Activated T-cell treated with anti-CD3 and anti-CD28 coated beads, Interleukin-2, amount 50 U/mL, for 72 hours (primary cell): ENCODE measurements at regions not wholly inside any gene's neighbourhood (a gene's known extent, or its start where the extent isn't known, plus 50 kb on each side); places are given as distances from the start of the nearest gene placed in this dataset.
"Not testable (repeated sequence)": the region's sequence is repeated elsewhere in the genome, so short reads cannot be mapped to it uniquely, and the experiment has no call there.

Experiments
- ATAC-seq, 2 donors: fragments of 150-1000 bp; cut with Tn5 transposase; replicated peaks in 1 of 2; 2 replicates each; pipeline ENCODE4 v1.10.0; 2021; ENCODE audit warnings: moderate library complexity in 2 of 2, mild to moderate bottlenecking in 1 of 2
- DNase-seq, 2 donors: peaks; one replicate each; pipeline ENCODE4 v3.0.0; 2021 to 2022; ENCODE audit warnings: mixed read lengths in 1 of 2
- H3K27ac Mint-ChIP-seq: one replicate; pipeline ENCODE4 v1.8.0; 2022; ENCODE audit warnings: mild to moderate bottlenecking, moderate library complexity, mixed read lengths
- H3K27me3 Mint-ChIP-seq: one replicate; pipeline ENCODE4 v1.8.0; 2022; ENCODE audit warnings: low read depth, mixed read lengths
- H3K36me3 Mint-ChIP-seq, 2 donors: one replicate each; pipeline ENCODE4 v1.8.0; 2022; ENCODE audit warnings: mixed read lengths in 2 of 2, mild to moderate bottlenecking in 1 of 2; ENCODE audit not compliant: insufficient read depth in 2 of 2
- H3K4me1 Mint-ChIP-seq: one replicate; pipeline ENCODE4 v1.8.0; 2022; ENCODE audit warnings: low read depth, mixed read lengths
- H3K4me3 Mint-ChIP-seq, 2 donors: one replicate each; pipeline ENCODE4 v1.8.0; 2022; ENCODE audit warnings: mild to moderate bottlenecking in 2 of 2, mixed read lengths in 2 of 2, moderate library complexity in 2 of 2
- H3K9me3 Mint-ChIP-seq, 2 donors: one replicate each; pipeline ENCODE4 v1.8.0; 2022; ENCODE audit warnings: mixed read lengths in 2 of 2

DNA sequence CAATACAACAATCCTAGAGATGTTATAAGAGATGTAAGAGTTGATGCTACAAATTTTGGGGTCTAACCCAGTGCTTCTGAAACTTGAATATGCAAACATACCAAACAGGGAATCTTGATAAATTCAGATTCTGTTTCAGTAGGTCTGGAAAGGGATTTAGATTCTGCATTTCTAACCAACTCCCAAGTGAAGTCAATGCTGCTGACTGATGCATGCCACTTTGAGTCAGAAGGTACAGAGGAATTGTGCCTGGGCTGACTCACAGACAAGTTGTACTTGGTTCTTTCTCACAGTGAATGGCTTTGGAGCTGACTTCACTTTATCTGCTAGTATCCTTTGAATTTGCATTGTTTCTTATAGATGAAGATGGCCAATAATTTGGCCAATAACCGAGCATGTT is 973.9 kb downstream of the PRIM2 start:
- H3K27ac Mint-ChIP-seq, H3K4me1 Mint-ChIP-seq, DNase-seq, ATAC-seq, H3K27me3 Mint-ChIP-seq, H3K4me3 Mint-ChIP-seq, H3K9me3 Mint-ChIP-seq, H3K36me3 Mint-ChIP-seq: not testable (repeated sequence)

DNA sequence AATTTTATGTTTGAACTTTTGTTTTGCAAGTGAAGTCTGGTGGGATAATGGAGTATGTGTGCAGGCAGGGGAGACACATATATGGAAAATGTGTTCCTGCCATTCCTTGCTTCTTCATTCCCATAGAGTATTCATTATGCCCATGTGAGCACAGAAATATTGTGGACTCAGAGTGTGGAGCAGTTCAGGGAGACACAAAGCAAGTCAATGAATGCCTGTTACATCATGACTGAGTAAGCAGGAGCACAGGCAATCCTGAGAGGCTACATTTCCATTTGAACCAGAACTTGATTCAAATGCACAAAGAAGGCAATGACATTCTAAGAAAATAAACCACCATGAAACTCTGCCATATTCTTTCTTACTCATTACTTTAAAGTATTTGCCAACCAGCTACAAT is 990.5 kb downstream of the PRIM2 start:
- H3K36me3 Mint-ChIP-seq, DNase-seq, H3K4me1 Mint-ChIP-seq, H3K27me3 Mint-ChIP-seq, ATAC-seq, H3K27ac Mint-ChIP-seq, H3K4me3 Mint-ChIP-seq, H3K9me3 Mint-ChIP-seq: not testable (repeated sequence)

DNA sequence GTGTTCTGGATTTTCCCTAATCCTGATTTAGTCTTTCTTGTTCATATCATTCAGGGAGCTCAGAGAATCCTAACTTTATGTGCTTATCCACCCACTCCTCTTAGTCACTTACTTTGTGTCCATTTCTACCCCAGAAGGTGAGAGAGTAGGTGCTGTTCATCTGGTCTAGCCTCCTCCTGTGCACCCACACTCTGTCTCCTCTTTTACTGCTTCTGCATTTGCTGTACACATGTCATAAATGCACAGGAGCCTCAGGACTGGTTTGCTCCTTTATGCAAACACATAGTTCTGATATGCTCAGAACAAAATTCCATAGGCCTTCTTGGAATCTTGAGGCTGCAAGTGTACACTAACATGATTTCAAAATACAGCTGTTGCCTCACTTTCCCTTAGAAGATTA is 1014.7 kb downstream of the PRIM2 start:
- not testable (repeated sequence) for H3K27me3 Mint-ChIP-seq

DNA sequence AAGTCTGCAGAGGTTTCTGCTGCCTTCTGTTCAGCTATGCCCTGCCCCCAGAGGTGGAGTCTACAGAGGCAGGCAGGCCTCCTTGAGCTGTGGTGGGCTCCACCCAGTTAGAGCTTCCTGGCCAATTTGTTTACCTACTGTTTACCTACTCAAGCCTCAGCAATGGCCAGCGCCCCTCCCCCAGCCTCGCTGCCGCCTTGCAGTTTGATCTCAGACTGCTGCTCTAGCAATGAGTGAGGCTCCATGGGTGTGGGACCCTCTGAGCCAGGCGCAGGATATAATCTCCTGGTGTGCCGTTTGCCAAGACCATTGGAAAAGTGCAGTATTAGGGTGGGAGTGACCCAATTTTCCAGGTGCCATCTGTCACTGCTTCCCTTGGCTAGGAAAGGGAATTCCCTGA is 1024.9 kb downstream of the PRIM2 start:
- DNase-seq, H3K4me1 Mint-ChIP-seq, H3K36me3 Mint-ChIP-seq, H3K9me3 Mint-ChIP-seq, H3K27me3 Mint-ChIP-seq, H3K4me3 Mint-ChIP-seq, ATAC-seq, H3K27ac Mint-ChIP-seq: not testable (repeated sequence)

More for the DNA sequence above, 1014.7 kb downstream of the PRIM2 start:
- H3K4me3 Mint-ChIP-seq, H3K27ac Mint-ChIP-seq, ATAC-seq, H3K4me1 Mint-ChIP-seq, H3K9me3 Mint-ChIP-seq, H3K36me3 Mint-ChIP-seq, DNase-seq: not testable (repeated sequence)

DNA sequence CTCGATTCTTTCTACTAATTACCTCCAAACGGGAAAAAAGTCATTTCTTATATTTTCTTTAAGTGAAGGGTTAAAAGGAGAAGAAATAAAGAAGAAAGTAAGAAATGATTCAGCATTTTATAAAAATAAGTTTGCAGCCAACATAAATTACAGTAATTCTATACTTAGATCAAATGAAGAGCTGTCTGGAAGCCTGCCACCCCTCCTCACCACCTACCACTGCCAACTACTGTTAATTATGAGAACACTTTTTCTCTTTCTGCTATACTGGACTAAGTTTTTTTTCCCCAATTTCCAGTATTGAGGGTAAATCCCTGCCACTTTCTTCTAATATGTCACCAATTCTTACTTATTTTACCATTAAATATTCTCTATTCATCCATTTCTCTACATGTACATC is 1030.1 kb downstream of the PRIM2 start:
- H3K27me3 Mint-ChIP-seq, H3K4me3 Mint-ChIP-seq, H3K9me3 Mint-ChIP-seq, H3K27ac Mint-ChIP-seq, DNase-seq, H3K4me1 Mint-ChIP-seq, H3K36me3 Mint-ChIP-seq, ATAC-seq: not testable (repeated sequence)

DNA sequence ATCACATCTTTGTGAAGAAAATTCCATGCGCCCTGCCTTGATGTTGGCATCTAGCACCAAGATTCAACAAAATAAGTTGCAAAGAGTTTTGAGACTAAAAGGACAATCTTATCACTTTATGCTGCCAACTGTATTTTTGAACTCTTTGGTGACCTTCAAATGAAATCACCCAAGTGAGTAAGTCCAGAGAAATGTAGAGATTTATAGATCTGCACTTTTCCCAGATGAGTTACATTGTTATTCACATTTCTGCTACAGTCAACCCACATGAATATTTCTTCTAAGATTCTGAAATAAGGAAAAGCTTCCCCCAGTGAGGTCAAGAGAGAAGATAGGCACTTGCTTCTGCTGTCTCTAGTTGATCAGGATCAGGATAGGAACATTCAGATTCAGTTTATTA is 1034.2 kb downstream of the PRIM2 start:
- H3K27me3 Mint-ChIP-seq, H3K4me3 Mint-ChIP-seq, H3K36me3 Mint-ChIP-seq, DNase-seq, H3K4me1 Mint-ChIP-seq, H3K9me3 Mint-ChIP-seq, H3K27ac Mint-ChIP-seq, ATAC-seq: not testable (repeated sequence)

DNA sequence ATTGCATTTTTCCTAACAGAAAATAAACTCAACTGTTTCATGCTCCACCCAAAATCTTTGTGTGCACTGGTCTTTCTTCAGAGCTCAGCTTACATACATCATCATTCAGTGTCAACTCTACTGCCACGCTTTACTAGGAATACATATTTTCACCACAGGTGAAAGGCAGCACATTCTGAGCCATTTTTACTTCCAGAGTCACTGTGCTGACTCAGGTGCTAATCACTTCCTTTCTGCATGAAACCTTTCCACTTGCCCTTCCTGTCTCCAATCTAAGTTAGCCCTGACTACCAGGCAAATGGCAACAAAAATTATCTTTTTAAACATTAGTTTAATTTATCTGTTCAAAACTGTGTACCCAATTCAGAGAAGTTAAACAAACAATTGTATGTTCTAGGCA is 1041.0 kb downstream of the PRIM2 start:
- not testable (repeated sequence) for DNase-seq, H3K27ac Mint-ChIP-seq, ATAC-seq, H3K36me3 Mint-ChIP-seq, H3K4me1 Mint-ChIP-seq, H3K9me3 Mint-ChIP-seq, H3K27me3 Mint-ChIP-seq, H3K4me3 Mint-ChIP-seq

DNA sequence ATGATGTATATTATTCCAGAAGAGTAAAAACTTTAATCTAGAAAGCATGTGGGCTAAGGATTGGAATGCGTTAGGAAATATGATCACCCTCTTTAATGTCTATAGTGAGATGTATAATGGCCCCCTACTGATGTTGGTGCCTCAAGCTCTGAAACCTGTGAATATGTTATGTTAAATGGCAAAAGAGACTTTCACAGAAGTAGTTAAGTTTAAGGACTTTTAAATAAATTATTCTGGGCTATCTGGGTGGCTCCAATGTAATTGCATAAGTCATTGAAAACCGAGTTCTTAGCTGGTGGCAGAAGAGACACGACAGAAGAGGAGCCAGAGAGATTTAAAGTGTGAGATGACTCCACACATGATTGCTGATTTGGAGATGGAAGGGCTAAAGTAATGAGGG is 1048.4 kb downstream of the PRIM2 start:
- H3K36me3 Mint-ChIP-seq, H3K4me3 Mint-ChIP-seq, H3K27me3 Mint-ChIP-seq, H3K9me3 Mint-ChIP-seq, DNase-seq, H3K27ac Mint-ChIP-seq, H3K4me1 Mint-ChIP-seq, ATAC-seq: not testable (repeated sequence)

DNA sequence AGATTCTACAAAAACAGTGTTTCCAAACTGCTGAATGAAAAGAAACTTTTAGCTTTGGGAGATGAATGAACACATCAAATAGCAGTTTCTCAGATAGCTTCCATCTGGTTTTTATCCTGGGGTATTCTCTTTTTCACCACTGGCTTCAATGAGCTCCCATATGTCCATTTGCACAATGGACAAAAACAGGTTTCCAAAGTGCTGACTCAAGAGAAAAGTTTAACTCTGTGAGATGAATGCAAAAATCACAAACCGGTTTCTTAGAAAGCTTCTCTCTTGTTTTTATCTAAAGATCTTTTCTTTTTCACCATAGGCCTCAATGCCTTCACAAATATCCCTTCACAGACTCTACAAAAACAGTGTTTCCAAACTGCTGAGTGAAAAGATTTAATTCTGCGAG is 1089.2 kb downstream of the PRIM2 start:
- H3K27ac Mint-ChIP-seq, ATAC-seq, H3K4me1 Mint-ChIP-seq, H3K4me3 Mint-ChIP-seq, DNase-seq, H3K27me3 Mint-ChIP-seq: not testable (repeated sequence)
- Mint-ChIP-seq H3K9me3 (peaks cover 14 to 21% of the 10 kb centered on the region in 2 donors), H3K36me3 (peaks cover 5 to 16% of the 10 kb centered on the region in 2 donors)

DNA sequence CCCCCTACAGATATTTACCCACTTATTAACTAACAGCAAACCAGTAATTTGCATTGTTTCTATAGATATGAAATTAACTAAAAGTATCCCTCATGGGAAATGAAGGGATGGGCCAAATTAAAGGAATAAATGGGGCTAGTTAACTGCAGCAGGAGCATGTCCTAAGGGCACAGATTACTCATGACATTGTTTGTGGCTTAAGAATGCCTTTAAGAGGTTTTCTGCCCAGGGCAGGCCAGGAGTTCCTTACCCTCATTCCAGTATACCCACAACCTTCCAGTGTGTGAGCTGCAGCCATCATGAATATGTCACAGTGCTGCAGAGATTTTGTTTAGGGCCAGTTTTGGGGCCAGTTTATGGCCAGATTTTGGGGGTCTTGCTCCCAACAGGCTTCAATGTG is 1101.9 kb downstream of the PRIM2 start:
- no peak overlapping the region for H3K4me3 Mint-ChIP-seq
- no peak overlapping the region for H3K27ac Mint-ChIP-seq
- DNase-seq = no peak
- H3K4me1 Mint-ChIP-seq = no peaks in the 10 kb centered on the region
- H3K36me3 Mint-ChIP-seq = peaks cover 0 to 4% of the 10 kb centered on the region in 2 donors
- no peaks in the 10 kb centered on the region for H3K27me3 Mint-ChIP-seq
- peaks cover 4 to 11% of the 10 kb centered on the region in 2 donors for H3K9me3 Mint-ChIP-seq
- ATAC-seq = no peak
